Testis (tissue), 2 donors: ENCODE measurements at regions not wholly inside any gene's neighbourhood (a gene's known extent, or its start where the extent isn't known, plus 50 kb on each side); places are given as distances from the start of the nearest gene placed in this dataset.

Source experiments
- POLR2A ChIP-seq: fragments of 450-650 bp; IDR thresholded peaks from one replicate; pipeline ENCODE4 v1.6.1; 2017; ENCODE audit warnings: antibody characterized with exemption, mild to moderate bottlenecking, moderate library complexity
- TF ChIP-seq, protein P1 (sequence below), 3 experiments: fragments of 450-650 bp in 2 of 3; fragments of 200-600 bp in 1 of 3; sonication (generic) in 1 of 3; IDR thresholded peaks; one replicate each; pipeline ENCODE4 v1.5.1; 2016 to 2019; ENCODE audit warnings: antibody characterized with exemption in 3 of 3, mild to moderate bottlenecking in 2 of 3, moderate library complexity in 1 of 3

DNA sequence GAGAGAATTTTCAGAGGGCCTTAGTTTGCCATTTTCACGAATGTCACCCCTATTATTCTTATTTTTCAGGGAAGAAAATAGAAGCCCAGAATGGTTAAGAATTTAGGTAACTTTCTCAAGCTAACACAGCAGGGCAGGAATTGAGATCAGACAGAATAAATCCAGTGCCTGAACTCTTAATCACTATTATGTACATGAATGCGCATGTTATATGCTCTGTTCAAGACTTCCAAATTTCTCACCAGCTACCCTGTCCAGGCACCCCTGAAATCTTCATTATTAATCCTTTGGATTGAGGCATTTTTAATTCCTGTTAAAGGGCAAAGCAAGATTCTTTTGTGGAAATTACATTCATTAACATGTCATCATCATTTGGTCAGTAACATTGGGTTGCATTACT lies 218.4 kb downstream of the ACTR3 start:
- TF ChIP-seq, protein P1, sequence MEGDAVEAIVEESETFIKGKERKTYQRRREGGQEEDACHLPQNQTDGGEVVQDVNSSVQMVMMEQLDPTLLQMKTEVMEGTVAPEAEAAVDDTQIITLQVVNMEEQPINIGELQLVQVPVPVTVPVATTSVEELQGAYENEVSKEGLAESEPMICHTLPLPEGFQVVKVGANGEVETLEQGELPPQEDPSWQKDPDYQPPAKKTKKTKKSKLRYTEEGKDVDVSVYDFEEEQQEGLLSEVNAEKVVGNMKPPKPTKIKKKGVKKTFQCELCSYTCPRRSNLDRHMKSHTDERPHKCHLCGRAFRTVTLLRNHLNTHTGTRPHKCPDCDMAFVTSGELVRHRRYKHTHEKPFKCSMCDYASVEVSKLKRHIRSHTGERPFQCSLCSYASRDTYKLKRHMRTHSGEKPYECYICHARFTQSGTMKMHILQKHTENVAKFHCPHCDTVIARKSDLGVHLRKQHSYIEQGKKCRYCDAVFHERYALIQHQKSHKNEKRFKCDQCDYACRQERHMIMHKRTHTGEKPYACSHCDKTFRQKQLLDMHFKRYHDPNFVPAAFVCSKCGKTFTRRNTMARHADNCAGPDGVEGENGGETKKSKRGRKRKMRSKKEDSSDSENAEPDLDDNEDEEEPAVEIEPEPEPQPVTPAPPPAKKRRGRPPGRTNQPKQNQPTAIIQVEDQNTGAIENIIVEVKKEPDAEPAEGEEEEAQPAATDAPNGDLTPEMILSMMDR (IDR thresholded peaks at IDR 0.05): no peak
- no peak for TF ChIP-seq POLR2A
